GM18507 (cell line): ENCODE measurements at regions not wholly inside any gene's neighbourhood (a gene's known extent, or its start where the extent isn't known, plus 50 kb on each side); places are given as distances from the start of the nearest gene placed in this dataset.

Experiments
- DNase-seq: peaks from one replicate; pipeline ENCODE4 v3.0.0; 2011; ENCODE audit warnings: low read depth; ENCODE audit not compliant: insufficient read length; ENCODE audit errors: extremely low spot score
- FAIRE-seq: peaks from 2 replicates; lab custom pipeline; 2011; peaks lifted over from hg19 to GRCh38; lab: Jason Lieb, UNC

- DNase-seq, result no peak
- no peak for FAIRE-seq
These were observed 52.9 kb upstream of the PMEPA1 start for GRCh38 chr20:57762531-57763234.

- DNase-seq, result no peak
- FAIRE-seq, result no peak
These were observed 51.6 kb upstream of the PMEPA1 start for GRCh38 chr20:57761413-57761734.

- no peak for FAIRE-seq
- no peak for DNase-seq
These were observed 51.0 kb upstream of the PMEPA1 start for GRCh38 chr20:57760698-57761412.

- FAIRE-seq, result no peak
- DNase-seq, result no peak
These were observed 49.9 kb upstream of the PMEPA1 start for GRCh38 chr20:57759724-57760123.
